NCI-H524 treated with DMSO at 0.1 percent for 48 hours (cell line): ENCODE measurements at regions not wholly inside any gene's neighbourhood (a gene's known extent, or its start where the extent isn't known, plus 50 kb on each side); places are given as distances from the start of the nearest gene placed in this dataset.
"Not testable (repeated sequence)": the region's sequence is repeated elsewhere in the genome, so short reads cannot be mapped to it uniquely, and the experiment has no call there.

Experiments
- DNase-seq: peaks from one replicate; lab custom pipeline; 2025; lab: John Stamatoyannopoulos, UW

DNA sequence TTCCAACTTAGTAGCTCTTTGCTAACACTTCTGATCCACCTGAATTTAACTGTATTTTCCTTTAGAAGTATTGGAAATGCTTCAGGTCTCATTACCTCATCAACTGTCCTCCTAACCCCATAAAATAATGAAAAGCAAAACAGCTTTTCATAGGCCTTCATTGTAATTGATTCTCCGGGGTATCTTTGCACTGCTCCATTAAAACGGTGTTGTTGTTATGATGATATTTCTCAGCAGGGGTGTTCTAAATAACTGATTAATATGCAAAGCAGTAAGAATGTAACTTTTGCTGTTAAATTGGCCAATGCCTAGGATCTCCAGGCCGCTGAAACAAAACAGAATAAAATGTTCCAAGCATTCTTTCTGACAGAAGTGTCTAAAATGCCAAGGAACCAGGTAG, 1983.2 kb downstream of the EFNA5 start:
- no peak for DNase-seq

DNA sequence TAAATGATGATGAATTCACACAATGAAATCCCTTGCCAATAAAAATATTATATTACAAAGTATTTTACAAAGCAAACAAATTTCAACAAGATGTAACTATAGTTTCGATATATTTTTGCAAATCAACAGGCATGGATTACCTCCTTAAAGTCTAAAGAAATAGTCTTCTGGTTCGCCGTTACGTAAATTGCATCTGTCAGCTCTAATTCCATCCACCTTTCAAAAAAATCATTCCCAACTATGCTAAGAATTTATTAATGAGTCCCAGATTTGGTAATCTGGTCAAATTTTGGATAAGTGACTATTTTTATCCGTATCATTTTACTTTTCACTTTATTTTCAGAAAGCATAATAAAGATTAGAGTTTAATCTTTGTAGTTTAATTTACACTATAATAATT, 1984.9 kb downstream of the EFNA5 start:
- no peak for DNase-seq

DNA sequence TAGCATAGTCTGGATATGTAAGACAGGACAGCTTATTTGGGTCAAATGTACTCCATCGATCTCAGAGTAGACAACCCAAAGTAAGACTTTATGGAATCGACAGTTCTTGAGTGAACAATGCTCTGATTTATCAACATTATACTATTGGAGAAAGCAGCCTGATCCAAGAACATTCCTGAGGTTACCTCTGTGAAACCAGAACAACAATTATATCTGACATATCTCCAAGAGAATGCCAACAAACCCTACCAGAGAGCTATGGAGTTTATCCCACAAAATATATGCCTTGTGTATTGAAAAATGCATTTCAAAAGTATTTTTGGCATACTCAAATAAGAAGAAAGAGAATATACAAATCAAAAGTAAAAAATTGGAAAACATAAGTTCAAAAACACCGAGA, 1985.9 kb downstream of the EFNA5 start:
- DNase-seq = no peak

GRCh38 chr5:105680858-105681475, 1989.8 kb downstream of the EFNA5 start:
- DNase-seq = no peak

- no peak for DNase-seq
Measured at GRCh38 chr5:105677291-105677690, 1993.4 kb downstream of the EFNA5 start.

GRCh38 chr5:105670596-105670995, 2000.1 kb downstream of the EFNA5 start:
- no peak for DNase-seq

DNA sequence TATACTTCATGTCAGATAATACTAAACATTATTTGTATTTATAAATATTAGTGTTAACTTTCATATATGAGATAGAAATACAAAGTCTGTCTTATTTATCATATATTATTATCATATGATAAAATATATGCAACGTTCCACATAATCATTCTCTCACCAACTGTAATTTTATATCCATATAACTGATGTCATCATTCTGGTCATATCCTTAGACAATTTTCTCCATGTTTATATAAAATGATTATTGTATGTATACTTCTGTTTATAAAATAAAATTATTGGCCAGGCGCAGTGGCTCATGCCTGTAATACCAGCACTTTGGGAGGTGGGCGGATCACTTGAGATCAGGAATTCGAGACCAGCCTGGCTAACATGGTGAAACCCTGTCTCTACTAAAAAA, 2007.1 kb downstream of the EFNA5 start:
- no peak for DNase-seq

DNA sequence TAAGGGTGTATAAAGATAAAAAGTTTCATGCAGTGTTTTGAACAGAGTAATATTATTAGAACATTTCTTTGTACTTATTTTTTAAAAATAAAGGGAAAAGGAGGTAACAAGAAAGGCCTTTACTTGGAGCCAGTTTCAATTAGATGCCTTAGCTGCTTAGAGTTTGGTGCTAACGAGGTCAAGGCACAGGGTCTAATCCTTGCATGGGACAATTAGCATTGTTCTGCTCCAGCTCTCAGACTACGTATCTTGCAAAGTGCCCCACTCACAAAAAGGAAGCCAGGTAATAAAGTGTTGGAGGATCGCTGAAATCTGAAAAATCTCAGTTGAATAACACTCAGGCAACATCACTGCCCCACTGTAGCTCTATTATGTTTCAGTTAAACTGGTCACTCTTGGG, 2011.3 kb downstream of the EFNA5 start:
- no peak for DNase-seq

DNA sequence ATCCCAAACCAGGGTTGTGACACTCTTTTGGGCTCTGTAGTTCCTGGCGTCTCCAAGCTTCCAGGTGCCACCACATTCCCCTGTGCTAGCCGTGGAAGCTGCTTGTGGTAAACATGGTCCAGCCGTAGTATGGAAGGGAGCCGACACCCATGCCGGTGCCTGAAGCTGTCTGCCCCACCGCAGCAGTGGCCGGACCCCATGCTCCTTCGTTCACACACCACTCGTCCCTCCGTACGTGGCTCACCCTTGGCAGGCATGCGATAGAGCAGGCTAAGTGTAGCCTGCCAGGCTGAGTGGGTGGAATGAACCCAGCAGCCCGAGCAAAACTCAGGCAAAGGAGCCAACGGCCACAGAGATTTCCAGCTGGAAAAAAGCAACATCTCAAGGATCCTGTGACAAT, 2030.4 kb downstream of the EFNA5 start:
- DNase-seq = no peak

DNA sequence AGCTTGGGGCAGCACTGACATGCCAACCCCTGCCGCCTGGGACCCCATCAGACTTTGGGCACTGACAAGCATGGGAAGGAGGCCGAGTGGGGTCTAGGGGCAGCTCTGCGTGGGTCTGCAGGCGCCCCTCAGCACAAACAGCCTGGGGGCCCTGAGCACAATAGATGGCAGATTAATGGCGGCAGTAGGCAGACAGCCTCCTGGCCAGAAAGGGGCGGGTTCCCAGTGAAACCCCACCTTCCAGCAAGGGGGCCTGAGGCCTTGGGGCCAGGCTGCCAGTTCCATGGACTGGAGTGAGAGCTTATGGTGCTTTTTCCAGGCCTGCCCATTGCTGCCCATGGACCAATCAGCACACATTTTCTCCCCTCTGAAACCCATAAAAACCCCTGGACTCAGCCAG, 2031.2 kb downstream of the EFNA5 start:
- no peak for DNase-seq

DNA sequence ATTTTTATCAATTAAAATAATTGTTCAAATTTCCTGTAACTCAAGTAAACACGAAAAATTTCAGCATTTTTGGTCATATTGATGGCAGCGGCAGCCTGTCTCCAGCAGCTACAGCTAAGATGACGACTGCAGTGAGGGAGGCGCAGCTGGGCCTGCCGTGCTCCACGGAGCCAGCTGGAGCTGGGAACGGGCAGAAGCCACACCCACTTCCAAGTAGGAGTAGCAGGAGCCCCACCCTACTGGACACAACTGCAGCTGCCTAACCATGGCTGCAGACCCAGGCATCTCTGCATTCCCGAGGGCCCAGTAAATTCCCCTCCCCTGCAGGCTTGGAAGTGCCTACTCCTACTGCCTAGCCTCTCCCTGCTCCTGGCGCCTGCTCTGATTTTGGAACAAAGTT, 2031.7 kb downstream of the EFNA5 start:
- DNase-seq = peak; percentile 31

GRCh38 chr5:105638437-105638836, 2032.3 kb downstream of the EFNA5 start:
- DNase-seq = no peak

DNA sequence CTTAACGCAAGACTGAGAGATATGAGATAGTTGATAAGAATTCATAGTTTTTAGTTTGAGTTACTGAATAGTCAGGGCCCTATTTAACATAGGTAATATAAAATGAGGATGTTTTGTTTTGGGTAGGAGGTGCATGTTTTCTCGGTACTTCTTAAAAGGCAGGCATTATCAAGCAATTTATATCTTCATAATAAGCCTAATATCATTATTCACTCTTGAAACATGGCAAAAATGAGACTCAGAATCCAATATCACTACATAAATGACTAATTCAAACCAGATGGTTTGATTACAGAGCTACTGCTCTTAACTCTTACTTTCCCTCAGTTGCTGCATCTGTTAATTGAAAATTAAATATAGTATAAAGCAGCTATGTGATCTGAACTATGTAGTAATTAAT, 2038.7 kb downstream of the EFNA5 start:
- DNase-seq = no peak

- DNase-seq = no peak
Measured at GRCh38 chr5:105630803-105631202, 2039.9 kb downstream of the EFNA5 start.

DNA sequence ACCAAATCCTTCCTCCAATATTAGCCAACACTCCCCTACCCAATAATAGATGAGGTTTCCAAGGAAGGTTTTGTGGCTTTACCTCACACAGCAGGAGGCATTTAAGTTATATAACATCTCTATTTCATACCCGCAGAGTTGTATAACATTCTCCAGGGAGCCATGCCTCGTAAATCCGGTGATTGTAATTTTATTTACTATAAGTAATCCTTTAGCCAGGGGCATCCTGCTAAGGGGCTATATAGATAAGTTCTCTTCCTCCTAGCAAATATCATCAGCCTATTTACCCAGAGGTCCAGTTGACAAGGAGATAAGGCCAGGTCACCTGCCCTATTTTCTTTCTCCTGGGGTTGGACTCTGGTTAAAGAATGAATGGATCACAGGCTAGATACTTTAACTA, 2051.0 kb downstream of the EFNA5 start:
- no peak for DNase-seq

- DNase-seq = no peak
Measured at GRCh38 chr5:105617436-105618215, 2053.1 kb downstream of the EFNA5 start.

DNA sequence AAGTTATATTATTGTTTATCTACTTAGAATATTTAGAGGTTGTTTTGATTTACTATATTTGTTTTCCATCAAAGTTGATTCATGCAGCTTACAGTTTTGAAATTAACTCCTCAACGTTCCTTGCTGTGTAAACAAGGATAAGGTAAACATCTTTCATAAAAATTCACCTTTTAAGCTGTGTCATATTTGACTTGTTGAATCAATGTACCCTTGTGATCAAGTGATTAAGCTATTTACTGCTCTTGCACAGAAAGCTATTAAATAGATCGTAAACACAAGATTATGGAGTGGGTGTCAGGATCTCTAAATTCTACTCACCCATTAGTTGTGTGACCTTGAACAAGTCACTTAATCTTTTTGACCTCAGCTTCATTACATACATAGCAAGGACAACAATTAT, 2054.0 kb upstream of the NUDT12 start:
- no peak for DNase-seq

- DNase-seq = not testable (repeated sequence)
Measured at GRCh38 chr5:105602406-105602805, 2039.8 kb upstream of the NUDT12 start.

- DNase-seq = no peak
Measured at GRCh38 chr5:105593011-105593760, 2030.6 kb upstream of the NUDT12 start.

DNA sequence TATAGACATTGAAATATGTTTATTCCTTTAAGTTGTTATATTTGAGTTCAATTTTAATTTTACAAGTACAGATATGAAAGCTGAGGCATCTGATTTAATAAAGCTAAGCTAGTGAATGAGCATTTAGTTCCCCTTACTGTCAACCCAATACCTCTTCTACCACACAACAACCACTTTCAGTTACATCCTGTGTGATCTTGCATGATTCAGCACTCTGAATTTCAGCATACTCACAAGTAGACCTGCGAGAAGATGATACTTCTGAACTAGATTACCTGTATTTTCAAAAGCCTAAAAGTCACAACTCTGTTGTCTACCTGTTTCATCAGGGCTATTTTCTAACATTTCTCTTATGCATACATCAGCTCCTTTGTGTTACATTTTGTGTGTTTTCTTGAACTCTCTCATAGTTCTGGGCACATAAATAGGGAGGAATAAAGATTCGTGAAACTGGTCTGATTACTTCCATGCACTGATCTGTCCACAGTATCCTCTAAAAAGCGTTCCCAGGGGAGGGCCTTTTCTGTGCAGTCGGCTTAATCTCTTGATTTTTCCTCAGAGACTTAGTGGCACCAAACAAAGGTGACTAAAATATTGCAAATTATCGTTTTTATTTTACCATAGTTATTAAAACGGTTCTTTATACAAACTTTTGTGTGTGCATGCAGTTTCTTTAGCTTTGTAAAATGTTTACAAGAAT, 2025.5 kb upstream of the NUDT12 start:
- DNase-seq = no peak

DNA sequence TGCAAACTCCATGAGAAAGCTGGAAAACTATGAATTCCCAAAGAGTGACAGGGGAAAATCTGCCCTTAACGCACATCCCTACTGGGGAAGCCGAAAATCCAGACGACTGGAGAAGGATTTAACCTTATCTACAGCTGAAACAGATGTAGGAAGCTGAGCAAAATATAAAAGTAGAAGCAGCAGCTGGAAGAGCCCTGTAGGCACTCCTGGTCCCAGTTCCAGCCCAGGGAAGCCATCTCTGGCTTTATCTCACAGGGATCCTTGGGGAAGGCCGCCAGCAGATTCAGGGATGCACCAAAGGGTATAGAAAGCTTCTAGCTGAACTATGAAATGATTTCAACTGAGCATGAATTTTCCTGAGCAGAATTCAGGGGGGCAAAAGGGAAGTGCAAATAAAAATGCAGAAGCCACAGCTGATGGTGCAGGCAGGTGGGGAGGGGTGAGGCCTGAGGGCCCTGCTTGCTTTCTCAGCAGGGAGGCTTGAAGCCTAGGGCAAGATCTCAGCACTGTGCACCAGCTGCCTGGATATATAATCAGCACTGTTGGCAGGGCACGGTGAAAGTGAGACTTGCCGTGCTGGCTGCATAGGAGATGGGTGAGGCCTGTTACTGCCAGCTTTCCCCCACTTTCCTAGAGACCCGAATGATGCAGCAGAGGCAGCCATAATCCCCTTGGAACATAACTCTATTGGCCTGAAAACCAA, 2019.5 kb upstream of the NUDT12 start:
- DNase-seq = no peak

DNA sequence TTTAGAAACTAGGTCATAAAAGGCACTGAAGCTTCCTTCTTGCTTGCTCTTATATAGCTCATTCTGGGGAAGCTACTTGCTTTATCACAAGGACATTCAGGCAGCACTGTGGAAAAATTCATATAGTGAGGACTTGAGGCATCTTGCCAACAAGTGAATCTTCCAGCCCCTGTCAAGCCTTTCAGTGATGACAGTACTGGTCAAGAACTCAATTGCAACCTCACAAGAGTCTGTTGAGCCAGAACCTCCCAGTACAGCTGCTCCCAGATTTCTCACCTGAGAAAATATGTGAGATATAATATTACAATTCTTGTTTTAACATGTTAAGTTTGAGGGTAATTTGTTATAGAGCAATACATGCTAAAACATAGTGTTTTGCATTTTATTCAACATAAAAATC, 2011.0 kb upstream of the NUDT12 start:
- no peak for DNase-seq
